ENCODE measurements at regions not wholly inside any gene's neighbourhood (a gene's known extent, or its start where the extent isn't known, plus 50 kb on each side); places are given as distances from the start of the nearest gene placed in this dataset.
"Not testable (repeated sequence)": the region's sequence is repeated elsewhere in the genome, so short reads cannot be mapped to it uniquely, and the experiment has no call there.

DNA sequence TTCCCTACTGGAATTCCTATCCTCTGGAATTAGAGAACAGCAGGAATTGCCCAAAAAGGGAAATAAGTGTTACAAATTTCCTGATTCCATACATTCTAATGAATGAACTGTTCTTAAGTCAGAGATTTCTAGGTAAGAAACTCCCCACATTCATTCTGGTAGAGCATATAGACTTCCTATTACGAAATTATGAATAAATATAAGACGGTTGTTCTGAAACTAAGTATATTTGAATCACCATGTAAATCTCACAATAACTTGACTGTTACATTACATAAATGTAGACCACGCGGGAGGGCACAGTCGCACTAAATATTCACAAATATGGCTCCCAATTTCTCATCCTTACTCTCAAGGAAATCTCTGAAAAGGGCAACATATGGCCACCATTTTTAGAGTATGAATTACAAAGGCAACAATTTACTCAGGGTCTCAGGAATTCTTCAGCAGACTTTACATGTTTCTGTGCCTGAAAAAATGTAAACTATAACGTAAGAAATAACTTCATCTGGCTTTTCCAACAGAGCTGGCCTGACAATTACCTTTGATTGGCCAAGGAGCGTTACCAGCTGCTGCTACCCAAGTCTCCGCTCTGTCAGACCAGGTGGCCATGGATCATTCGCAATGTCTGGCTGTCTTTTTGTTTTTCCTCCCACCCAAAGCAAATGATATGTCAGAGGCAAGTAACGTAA lies 115.8 kb downstream of the MPP7 start:
- DNase-seq (ENCODE audit: low spot score), result no peak

DNA sequence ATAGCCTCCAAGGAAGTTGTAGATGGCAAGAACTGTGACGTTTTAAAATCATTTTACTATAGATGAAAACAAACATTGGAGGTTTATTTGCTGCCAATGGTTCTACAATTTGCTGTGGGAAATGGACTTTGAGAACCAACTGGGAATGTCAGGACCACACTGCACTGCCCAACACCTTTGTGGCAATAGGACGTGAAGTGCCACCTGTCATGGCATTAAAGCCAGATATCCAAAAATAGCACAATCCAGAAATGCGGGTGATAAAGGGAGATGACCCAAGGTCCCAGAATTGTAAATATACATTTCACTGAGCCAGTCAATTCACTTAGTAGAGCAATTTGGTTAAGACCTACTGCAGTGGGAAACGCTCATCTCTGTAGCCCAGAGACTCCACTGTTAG lies 116.4 kb downstream of the MPP7 start:
- DNase-seq (ENCODE audit: low spot score), result no peak

DNA sequence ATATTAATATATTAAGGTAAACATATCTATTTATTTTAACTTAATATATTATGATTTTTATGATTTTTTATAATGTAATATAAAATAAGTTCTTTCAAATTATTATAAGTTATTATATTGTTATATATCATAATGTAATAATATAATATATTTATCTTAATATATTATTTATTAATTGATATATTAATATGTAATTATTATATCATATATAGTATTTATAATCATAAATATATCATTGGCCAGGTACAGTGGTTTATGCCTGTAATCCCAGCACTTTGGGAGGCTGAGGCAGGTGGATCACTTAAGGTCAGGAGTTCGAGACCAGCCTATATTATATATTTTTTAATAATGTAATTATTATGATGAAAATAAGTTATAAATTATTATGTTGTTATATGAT lies 118.1 kb downstream of the MPP7 start:
- DNase-seq (ENCODE audit: low spot score), result no peak

DNA sequence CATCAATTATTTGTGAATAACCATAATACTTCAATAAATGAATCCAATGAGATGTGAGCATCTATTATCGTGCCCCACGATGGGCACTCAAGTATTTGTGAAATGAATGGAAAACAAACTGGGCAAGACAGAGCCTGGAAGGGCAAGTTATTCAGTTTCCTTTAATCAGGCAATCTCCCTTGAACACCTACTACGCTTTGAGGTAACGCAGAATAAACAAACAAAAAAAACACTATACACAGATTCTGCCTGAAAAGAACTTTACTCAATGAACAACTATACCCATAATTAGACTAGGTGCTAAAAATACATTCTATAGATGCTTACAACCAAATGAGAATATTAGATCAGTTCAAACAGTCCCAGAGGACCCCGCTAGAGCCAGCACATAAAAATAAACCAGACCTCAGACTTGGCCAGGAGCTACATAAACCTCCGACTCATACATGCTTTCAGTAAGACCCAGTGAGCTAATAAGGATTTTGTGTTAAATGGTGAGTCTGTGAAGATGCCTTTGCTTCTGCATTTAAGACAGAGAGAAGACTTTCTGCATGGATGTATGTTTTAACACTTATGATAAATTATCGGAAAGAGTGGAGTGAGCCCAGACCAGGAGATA lies 121.3 kb downstream of the MPP7 start:
- DNase-seq (ENCODE audit: low spot score), result no peak

DNA sequence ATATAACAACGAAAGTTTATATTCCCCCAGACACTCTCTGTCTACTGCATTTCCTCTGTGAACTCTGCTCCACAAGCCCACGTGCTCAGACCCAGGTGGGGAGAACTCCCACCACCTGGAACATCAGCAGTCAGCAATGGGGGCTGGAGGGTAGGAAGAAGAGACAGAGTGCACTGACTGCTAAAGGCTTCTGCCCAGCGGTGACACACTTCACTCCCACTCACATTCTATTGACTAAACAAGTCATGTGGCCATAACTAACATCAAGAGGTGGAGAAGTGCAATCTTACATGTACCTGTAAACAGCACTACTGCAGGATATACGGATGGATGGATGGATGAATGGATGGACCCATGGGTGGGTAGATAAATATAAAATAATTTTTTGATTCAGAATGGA lies 122.2 kb downstream of the MPP7 start:
- no peak for DNase-seq (ENCODE audit: low spot score)

DNA sequence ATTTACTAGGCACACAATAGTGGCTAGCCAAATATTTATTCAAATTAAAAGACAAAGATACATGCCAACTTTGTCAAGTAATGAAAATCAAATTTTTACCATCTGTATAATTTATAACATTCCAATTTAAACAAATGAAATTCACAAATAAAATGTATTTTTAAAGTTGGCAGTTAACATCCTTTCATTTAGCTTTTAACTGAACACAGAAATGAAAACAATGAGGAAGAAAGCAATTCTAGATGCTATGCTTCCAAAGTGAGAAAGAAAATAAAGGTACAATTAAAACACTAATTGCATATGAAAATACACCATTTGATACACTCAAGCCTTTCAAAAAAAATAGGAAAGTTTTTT lies 123.1 kb downstream of the MPP7 start:
- no peak for DNase-seq (ENCODE audit: low spot score)

DNA sequence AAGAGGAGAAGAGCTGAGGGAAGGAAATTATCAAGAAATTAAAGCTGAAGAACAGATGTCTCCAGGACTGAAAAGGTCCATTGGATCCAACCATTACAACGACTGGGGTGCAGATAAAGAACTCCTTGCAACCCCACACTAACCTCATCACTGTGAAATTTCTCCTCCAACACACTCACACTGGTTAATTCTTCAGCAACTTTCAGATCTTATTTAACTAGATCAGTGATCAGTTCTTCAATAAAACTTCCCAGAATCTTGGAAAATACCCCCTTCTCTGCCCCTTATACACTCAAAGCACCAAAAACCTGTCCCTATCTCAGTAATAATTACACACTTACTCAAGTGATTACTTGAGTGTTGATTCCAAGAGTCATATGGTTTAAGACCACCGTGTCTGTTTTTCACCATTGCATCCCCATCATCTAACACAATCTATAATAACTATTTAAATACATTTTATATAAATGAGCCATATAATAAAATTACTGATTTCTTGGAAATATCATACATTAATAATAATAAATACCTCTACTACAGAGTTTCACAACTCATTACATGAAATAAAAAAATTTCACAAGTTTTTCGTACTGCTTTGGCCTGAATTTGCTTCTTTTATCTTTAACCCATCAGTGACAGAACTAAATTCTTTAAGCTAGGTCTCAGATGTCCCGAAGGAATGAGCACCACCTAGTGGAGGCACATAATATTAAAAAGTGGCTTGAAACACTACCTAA lies 123.7 kb downstream of the MPP7 start:
- peak; percentile 67 for DNase-seq (ENCODE audit: low spot score)

DNA sequence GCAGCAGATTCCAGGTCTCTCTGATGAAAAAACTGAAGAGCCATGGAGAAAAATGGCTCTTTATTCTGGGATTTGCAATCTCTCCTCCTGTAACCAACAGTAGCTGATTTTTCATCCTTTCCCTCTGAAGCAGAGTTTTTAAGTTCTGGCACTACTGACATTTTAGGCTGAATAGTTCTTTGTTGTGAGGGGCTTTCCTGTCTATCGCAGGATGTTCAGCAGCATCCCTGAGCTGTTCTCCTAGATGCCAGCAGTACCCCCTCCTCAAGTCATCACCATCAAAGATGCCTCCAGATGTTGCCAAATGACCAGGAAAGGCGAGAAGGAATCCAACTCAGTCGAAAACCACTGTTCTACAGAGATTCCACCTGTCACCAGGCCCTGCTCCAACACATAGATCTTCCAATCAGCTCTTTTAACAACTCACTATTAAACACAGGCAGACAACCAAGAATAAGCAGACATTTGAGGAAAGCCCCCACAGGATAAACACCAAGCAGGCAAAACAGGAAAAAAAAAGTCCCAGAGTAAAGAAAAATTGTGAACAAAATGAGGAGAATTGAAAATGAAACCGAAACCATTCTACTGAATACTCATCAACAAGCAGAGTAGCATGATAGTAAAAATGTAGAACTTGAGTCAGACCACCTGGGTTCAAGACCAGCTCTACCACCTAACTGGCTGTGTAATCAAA lies 124.8 kb downstream of the MPP7 start:
- peak; percentile 29 for DNase-seq (ENCODE audit: low spot score)

DNA sequence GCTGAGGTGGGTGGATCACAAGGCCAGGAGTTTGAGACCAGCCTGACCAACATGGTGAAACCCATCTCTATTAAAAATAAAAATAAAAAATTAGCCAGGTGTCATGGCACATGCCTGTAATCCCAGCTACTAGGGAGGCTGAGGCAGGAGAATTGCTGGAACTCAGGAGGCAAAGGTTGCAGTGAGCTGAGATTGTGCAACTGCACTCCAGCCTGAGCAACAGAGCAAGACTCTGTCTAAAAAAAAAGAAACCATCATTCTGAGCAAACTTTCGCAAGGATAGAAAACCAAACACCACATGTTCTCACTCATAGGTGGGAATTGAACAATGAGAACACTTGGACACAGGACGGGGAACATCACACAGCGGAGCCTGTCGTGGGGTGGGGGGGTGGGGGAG lies 126.4 kb downstream of the MPP7 start:
- not testable (repeated sequence) for DNase-seq (ENCODE audit: low spot score)

DNA sequence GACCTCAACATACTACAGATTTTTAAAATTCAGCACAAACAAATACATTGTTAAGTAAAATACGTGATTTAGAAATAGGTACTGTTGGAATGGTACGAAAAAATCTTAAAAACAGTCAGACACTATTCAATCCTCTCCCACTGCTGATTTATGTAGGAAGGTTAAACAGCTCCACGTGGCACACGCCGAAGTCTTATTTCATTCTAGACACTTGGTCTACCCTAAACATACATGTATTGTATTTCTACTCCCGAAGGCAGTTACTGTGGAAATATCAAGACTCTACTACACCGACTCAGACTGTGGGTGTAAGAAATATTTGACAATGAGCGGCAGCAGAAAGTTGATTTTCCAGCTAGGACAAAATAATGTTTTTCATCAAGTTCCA lies 130.6 kb downstream of the MPP7 start:
- DNase-seq (ENCODE audit: low spot score), result no peak

DNA sequence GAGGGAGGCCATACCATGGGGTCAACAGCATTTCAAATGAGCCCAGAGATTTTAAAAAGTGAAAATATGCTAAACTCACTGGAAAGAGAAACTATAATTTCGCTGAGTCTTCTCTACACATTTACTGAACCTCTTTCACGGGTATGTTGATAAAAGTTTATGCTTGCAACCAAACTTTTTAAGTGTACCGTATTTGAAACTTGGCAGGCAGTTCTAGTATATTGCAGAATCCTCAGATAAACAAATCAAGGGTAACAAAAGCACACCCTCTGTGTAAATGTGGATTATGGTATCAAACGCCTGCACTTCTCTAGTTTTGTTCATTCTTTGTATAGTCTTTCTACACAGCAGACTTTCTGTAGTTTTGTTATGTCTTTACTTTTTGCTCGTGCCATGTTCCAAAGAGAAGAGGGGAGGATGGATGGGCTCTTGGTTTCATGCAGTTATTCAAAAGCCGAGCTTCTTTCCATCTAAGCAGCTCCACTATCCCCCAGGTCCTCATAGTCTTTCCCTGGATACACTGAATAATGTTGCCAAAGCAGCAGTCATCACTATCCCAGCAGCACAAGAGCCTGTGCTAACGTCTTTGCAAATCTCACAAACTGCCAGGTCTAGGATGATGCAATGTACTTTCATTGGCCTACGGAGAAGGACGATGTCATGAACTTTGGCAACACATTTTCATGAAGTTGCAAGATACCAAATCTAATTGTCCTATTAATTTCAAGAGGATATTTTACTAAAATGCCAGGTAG lies 131.2 kb downstream of the MPP7 start:
- no peak for DNase-seq (ENCODE audit: low spot score)

DNA sequence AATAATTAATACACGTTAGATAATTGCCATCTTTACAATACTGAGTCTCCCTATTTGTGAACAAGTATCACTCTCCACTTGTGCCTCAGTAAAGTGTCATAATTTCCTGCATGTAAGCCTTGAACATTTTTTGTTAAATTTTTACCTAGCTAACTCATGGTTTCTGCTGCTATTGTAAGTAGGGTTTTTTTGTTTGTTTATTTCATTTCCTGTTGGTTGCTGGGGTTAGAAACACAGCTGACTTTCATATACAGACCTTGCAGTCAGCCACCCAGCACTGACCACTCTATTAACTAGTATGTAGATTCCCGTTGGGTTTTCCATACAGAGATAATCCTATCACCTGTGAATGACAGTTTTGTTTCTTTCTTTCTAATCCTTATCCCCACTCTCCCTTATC lies 133.3 kb downstream of the MPP7 start:
- no peak for DNase-seq (ENCODE audit: low spot score)

DNA sequence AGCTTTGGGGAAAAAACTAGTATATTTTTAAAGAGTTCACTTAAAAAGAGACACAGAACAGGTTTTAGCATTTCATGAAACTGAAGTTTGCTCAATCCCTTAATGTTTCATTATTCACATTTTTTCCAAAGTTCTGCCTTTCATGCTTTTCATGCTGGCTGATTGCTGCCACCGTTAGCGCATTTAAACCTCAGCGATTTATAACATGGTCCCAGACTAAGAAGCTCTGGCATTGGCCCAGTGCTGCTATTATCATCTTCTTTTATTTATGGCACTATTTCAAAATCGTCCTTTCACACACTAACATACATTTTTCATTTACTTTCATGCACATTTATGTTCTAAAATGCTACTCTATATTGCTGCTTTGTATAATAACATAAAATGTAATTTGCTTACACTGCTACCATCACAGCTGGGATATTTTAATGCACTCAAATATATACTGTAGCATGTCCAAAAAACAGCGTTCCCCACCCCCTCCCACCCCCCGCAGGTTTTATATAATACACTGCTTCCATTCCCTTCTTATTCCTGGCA lies 141.9 kb downstream of the MPP7 start:
- no peak for DNase-seq (ENCODE audit: low spot score)

DNA sequence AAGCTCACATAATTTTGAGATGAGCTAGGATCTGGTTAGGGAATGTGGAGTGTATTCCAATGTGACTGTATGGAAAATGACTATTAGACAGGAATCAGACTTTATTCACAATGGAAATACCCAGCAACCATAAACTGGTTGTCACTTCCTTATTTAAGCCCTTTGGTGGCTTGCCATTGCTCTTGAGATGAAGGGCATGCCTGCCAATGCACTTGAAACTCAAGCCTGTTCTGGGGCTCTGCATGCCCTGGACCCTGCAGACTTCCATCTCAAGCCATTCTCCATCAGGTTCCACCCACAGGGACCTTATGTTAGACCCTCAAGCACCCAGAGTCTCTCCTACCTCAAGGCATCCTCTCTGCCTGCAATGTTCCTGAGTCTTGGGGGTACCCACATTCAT lies 145.5 kb downstream of the MPP7 start:
- DNase-seq (ENCODE audit: low spot score), result no peak

DNA sequence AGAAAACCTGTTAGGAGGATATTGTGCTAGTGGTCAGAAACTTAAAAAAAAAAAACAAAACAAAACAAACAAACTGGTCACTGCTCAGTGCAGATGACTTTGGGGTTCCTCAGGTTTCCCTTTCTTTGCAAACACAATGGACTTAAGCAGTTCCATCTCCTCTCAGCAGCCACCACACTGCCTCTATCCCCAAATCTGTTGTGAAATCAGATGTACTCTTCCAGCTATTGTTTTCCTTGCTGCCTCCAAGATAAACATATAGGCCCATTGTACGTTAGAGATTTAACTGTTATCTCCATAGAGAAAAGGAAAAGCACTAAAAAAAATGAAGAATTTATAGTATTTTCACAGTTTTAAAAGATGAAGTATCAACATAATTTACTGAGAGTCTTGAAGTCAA lies 147.1 kb downstream of the MPP7 start:
- no peak for DNase-seq (ENCODE audit: low spot score)

DNA sequence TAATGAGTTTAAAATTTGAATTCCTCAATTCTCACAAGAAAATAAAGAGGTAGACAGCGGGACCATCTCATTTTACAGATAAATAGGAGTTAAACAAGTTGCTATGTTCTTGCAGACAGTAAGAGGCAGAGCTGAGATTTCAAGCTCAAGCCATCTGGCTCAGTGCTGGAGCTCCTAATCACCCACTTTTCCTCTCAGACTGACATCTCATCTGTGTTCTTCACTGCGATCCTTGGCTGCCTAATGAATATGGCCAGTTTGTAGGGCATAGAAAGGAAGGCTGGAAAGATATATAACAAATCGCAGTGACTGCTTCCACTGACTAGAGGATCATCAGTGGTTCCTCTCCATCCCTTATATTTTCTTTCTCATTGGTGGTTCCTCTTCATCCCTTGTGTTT lies 151.2 kb downstream of the MPP7 start:
- no peak for DNase-seq (ENCODE audit: low spot score)

DNA sequence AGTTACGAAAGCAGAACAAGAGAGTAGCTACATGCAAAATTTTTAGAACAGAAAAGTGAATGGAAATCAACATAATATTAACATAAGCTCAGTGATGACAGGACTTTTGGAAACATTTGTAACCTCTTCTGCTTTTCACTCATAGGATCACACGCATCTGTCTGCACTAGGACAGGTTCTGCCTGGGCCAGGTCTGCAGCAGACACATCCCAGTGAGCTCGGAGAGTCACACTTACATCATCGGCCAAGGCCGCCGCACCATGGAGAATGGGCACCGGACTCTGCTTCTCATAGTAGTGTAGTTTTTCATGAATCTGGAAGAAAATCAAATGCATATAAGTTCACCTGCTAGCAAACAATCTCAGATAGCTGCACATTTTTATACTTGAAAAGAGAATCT lies 150.9 kb upstream of the ODAD2 start:
- no peak for DNase-seq (ENCODE audit: low spot score)

DNA sequence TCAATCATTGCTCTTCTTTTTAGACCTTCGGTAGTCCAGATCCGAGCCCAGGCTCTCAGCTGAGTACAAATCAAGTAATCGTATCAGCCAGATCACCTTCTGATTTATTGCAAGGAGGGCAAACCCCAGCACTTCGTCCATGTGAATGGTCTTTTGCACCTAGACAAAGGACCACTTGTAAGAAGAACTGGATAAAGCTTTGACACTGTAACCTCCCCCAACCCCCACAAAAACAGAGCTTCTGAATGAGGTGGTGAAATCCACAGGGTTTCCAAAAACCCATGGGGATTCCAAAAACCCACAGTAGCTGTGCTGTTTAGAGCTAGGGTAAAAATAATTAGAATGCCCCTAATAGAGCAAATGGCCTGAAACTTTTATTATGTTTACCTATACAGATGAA lies 148.8 kb upstream of the ODAD2 start:
- no peak for DNase-seq (ENCODE audit: low spot score)

DNA sequence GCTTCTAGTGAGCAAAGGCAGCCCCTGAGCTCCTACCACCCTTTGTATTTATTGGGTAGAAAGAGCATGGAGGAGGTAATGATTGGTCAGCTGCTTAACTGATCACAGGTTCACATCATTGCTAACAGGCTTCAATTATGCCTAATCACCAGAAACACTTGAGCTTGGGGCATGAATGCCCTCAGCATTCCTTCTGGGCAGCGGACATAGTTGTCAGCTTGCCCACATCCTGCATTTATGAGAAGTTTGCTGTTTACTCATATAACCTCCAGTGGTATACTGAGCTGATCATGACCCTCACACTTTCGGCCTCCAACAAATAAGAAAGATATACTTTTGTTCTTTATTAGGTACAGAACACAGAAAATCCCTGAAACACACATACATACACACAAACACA lies 140.3 kb upstream of the ODAD2 start:
- DNase-seq (ENCODE audit: low spot score), result no peak

DNA sequence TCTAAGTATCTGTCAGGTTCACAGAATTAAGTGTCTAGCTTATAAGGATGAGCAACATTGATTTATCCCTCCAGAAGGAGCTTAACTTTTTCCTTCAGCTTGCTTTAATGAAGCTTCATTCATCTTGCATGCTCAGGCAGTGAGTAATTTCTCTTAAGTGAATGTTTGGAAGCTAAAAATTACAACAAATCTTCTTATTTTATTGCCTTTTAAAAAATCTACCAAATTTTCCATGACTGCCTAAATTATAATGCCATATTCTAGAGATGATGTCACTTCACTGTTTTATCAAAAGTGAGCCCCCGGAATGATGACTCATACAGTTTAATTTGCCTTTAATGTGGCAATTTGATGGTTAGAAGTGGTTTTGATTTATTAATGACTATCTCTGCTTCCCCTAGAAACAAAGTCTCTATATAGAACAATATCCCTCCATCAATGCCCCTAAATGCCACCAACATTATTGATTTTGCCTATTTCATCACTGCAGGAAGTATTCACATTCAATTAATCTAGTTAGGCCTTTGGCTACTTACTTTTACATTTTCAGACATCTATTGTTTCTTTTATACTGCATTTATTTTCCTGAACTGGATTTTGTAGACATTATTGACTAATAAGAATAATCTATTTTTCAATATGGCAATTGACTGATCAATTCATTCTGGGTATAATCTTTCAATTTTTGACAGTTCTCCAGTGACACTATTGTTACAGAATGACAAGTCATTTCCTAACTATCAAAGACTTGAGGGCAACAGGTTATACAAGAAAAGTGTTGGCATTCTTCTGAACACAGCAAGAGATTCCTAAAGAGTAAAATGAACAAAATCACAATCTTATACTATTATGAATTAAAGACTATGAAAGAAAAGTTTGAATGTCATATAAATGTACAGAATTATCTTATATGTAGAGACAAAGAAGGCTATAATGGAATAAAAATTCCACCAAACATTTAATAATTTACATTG lies 139.3 kb upstream of the ODAD2 start:
- DNase-seq (ENCODE audit: low spot score), result no peak

DNA sequence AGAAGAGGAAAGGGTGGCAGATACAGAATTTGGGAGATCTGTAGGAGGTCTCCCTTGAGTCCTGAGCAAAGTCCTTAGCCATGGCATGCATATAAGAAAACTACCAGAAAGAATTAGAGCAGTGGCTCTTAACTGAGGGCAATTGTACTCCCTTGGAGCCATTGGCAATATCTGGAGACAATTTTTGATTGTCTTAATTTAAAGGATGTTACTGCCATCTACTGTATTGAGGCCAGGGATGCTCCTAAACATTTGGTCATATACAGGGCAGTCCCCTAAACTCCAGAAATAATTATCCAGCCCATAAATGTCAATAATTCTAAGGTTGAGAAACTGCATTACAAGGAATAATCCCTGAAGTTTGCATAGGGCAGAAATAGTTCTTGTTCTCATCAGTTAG lies 136.4 kb upstream of the ODAD2 start:
- no peak for DNase-seq (ENCODE audit: low spot score)

Measured in hematopoietic multipotent progenitor cell treated with erythropoietin and hydrocortisone succinate and interleukin-3 and kit ligand, for 17 days (in vitro differentiated cells).